Smooth muscle cell (in vitro differentiated cells): ENCODE measurements at regions not wholly inside any gene's neighbourhood (a gene's known extent, or its start where the extent isn't known, plus 50 kb on each side); places are given as distances from the start of the nearest gene placed in this dataset.

Experiments used
- DNase-seq: peaks from one replicate; lab custom pipeline; 2025; ENCODE audit not compliant: unreplicated experiment; lab: John Stamatoyannopoulos, UW
- H2AFZ ChIP-seq: fragments of 200-600 bp; sonication (generic); 2 replicates; pipeline ENCODE4 v1.6.0; 2016; ENCODE audit warnings: antibody characterized with exemption, low read depth, mild to moderate bottlenecking
- H3F3A ChIP-seq: fragments of 200-600 bp; sonication (generic); 2 replicates; pipeline ENCODE4 v1.6.0; 2017; ENCODE audit warnings: antibody characterized with exemption, low read depth
- H3K27ac ChIP-seq: fragments of 200-600 bp; sonication (generic); 2 replicates; pipeline ENCODE4 v1.5.1; 2016; ENCODE audit warnings: low read depth, mild to moderate bottlenecking
- H3K27me3 ChIP-seq: fragments of 200-600 bp; sonication (generic); 2 replicates; pipeline ENCODE4 v1.6.1; 2016; ENCODE audit warnings: low read depth, mild to moderate bottlenecking
- H3K36me3 ChIP-seq: fragments of 200-600 bp; sonication (generic); 2 replicates; pipeline ENCODE4 v1.5.1; 2016; ENCODE audit warnings: low read depth
- H3K4me1 ChIP-seq: fragments of 200-600 bp; sonication (generic); 2 replicates; pipeline ENCODE4 v1.5.1; 2016; ENCODE audit warnings: low read depth
- H3K4me2 ChIP-seq: fragments of 200-600 bp; sonication (generic); 2 replicates; pipeline ENCODE4 v1.6.0; 2016; ENCODE audit warnings: mild to moderate bottlenecking
- H3K4me3 ChIP-seq: fragments of 200-600 bp; sonication (generic); 2 replicates; pipeline ENCODE4 v1.5.1; 2016; ENCODE audit warnings: mild to moderate bottlenecking
- H3K79me2 ChIP-seq: fragments of 200-600 bp; sonication (generic); 2 replicates; pipeline ENCODE4 v1.6.0; 2016; ENCODE audit warnings: low read depth, mild to moderate bottlenecking
- H3K9ac ChIP-seq: fragments of 200-600 bp; sonication (generic); 2 replicates; pipeline ENCODE4 v1.6.0; 2016; ENCODE audit warnings: low read depth
- H3K9me3 ChIP-seq: fragments of 200-600 bp; sonication (generic); replicated peaks from 2 replicates; pipeline ENCODE4 v1.5.1; 2016; ENCODE audit warnings: low read depth
- H4K20me1 ChIP-seq: fragments of 200-600 bp; sonication (generic); 2 replicates; pipeline ENCODE4 v1.6.0; 2016; ENCODE audit warnings: low read depth
- WGBS: methylation state at CpG from one replicate; pipeline ENCODE4 v1.1.7; 2016; ENCODE audit warnings: low lambda C conversion rate; 5-methylcytosine and 5-hydroxymethylcytosine counted together
- TF ChIP-seq, protein P1 (sequence below): fragments of 200-600 bp; sonication (generic); IDR thresholded peaks from 2 replicates; pipeline ENCODE4 v1.5.1; 2017; ENCODE audit warnings: borderline replicate concordance, mild to moderate bottlenecking, antibody characterized with exemption; ENCODE audit not compliant: insufficient read depth, poor library complexity, severe bottlenecking

DNA sequence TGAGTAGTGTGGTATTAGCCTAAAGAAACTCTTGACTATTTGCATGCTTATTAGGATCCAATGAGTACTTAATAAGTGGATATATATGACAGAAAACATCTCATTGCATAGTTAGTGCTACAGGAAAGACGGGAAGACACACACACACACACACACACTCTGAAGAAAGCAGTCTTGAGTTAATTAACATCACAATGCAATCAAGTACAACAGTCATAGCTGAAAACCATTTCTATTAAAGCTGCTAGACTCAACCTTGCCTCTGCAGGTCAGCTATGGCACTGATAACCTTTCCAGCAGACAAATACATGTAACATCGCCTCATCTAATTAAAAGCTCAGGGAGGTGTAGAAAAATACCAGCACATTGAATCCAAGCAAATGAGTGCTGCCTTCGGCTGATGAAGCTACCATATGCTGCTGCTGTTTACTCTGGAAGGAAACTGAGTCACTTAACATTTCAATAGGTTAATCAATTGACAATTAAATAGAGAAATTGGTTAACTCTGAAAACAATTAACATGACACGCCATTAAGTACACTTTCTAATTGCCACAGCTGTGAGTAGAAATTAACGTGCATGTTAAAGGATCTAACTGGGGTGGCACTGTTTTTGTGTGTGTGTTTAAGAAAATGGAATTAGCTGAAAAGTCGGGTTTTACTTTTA, 93.2 kb upstream of the OTX2 start:
- Histone ChIP-seq H3K9ac (no peak overlapping the region), H3F3A (no peaks in the 10 kb centered on the region), H3K4me1 (peaks cover 43% of the 10 kb centered on the region), H3K79me2 (no peaks in the 10 kb centered on the region), H3K27me3 (peaks cover 9% of the 10 kb centered on the region), H3K4me2 (no peak overlapping the region), H2AFZ (no peak overlapping the region), H3K9me3 (no peaks in the 10 kb centered on the region), H3K36me3 (no peaks in the 10 kb centered on the region), H4K20me1 (no peaks in the 10 kb centered on the region), H3K27ac (no peak overlapping the region), H3K4me3 (no peak overlapping the region)
- DNase-seq, result no peak
- WGBS, result 60% methylated on average over 6 of the region's 6 CpGs
- TF ChIP-seq, protein P1, sequence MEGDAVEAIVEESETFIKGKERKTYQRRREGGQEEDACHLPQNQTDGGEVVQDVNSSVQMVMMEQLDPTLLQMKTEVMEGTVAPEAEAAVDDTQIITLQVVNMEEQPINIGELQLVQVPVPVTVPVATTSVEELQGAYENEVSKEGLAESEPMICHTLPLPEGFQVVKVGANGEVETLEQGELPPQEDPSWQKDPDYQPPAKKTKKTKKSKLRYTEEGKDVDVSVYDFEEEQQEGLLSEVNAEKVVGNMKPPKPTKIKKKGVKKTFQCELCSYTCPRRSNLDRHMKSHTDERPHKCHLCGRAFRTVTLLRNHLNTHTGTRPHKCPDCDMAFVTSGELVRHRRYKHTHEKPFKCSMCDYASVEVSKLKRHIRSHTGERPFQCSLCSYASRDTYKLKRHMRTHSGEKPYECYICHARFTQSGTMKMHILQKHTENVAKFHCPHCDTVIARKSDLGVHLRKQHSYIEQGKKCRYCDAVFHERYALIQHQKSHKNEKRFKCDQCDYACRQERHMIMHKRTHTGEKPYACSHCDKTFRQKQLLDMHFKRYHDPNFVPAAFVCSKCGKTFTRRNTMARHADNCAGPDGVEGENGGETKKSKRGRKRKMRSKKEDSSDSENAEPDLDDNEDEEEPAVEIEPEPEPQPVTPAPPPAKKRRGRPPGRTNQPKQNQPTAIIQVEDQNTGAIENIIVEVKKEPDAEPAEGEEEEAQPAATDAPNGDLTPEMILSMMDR, result no peak

DNA sequence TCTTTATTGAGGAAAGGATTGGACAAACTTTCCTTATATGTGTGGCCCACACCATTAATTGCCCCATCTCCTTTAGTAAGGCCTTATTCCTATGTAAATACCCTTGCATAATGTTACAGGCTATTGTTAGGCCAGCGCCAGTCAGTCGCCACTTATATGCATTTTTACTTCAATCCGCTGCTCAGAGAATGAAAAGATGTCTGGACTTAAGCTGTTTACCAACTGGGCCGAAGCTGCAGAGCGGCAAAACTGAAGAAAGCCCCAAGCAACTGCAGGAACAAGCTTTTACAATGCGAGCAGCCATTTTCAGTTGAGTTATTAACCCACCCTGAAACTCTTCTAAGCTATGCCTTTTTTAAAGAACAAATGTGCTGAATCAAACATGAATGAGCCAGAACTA, 92.1 kb upstream of the OTX2 start:
- Histone ChIP-seq H3K9me3 (no peaks in the 10 kb centered on the region), H2AFZ (no peak overlapping the region), H3F3A (no peaks in the 10 kb centered on the region), H3K27ac (no peak overlapping the region), H3K36me3 (no peaks in the 10 kb centered on the region), H3K4me2 (no peak overlapping the region), H4K20me1 (no peaks in the 10 kb centered on the region), H3K4me3 (no peak overlapping the region), H3K4me1 (peaks cover 43% of the 10 kb centered on the region), H3K27me3 (peaks cover 9% of the 10 kb centered on the region), H3K79me2 (no peaks in the 10 kb centered on the region), H3K9ac (no peak overlapping the region)
- WGBS, result 60% methylated on average over 6 of the region's 6 CpGs
- no peak for DNase-seq
- TF ChIP-seq, protein P1, result no peak

DNA sequence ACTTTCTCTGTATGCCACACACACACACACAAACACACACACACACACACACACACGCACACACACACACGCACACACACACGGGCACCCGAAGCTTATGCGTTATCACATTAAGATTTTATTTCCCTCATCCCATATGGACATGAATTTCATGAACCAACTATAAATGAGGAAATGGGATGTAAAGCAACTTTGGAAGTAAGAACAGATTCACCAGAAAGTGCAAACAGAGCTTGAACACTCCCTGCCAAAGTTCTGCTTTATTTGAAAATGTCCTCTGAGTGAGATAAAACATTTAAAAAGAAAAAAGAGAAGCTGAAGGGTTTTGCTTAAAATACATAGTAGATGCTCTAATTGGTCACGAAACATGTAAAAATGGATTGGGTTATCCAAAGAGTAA, 90.4 kb upstream of the OTX2 start:
- no peak overlapping the region for H3K27ac ChIP-seq
- no peak overlapping the region for H3K9ac ChIP-seq
- H3F3A ChIP-seq, result no peaks in the 10 kb centered on the region
- TF ChIP-seq, protein P1, result no peak
- peaks cover 9% of the 10 kb centered on the region for H3K27me3 ChIP-seq
- H4K20me1 ChIP-seq, result no peaks in the 10 kb centered on the region
- no peak for DNase-seq
- no peaks in the 10 kb centered on the region for H3K36me3 ChIP-seq
- H3K9me3 ChIP-seq, result no peaks in the 10 kb centered on the region
- H3K79me2 ChIP-seq, result no peaks in the 10 kb centered on the region
- peaks cover 51% of the 10 kb centered on the region for H3K4me1 ChIP-seq
- 88% methylated on average over 6 of the region's 6 CpGs for WGBS
- H3K4me3 ChIP-seq, result no peak overlapping the region
- no peak overlapping the region for H2AFZ ChIP-seq
- H3K4me2 ChIP-seq, result no peak overlapping the region

DNA sequence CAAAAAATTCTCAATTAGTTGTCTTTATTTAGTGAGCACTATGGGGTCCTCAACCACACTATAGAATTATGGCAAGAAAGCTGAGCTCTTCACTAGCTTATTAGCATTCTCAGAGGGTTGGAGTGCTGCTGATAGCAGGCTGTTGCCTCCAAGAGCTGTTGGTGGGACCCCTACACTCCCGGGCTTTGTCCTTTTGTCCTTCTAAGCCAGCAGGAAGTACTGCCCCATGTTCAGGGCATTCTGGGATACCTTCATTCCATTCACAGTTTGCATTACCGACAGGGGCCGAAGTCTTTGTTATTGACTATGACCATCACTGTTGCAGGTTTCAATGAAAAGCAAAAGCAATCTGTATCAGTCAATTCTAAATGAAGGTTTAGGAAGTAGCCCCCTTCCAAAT, 89.5 kb upstream of the OTX2 start:
- TF ChIP-seq, protein P1, result no peak
- no peak overlapping the region for H3K9ac ChIP-seq
- no peak for DNase-seq
- H2AFZ ChIP-seq, result no peak overlapping the region
- peaks cover 51% of the 10 kb centered on the region for H3K4me1 ChIP-seq
- no peaks in the 10 kb centered on the region for H3F3A ChIP-seq
- no peak overlapping the region for H3K4me3 ChIP-seq
- no peaks in the 10 kb centered on the region for H4K20me1 ChIP-seq
- H3K79me2 ChIP-seq, result no peaks in the 10 kb centered on the region
- no peak overlapping the region for H3K4me2 ChIP-seq
- H3K36me3 ChIP-seq, result no peaks in the 10 kb centered on the region
- 58% methylated on average over 3 of the region's 3 CpGs for WGBS
- peaks cover 9% of the 10 kb centered on the region for H3K27me3 ChIP-seq
- no peak overlapping the region for H3K27ac ChIP-seq
- no peaks in the 10 kb centered on the region for H3K9me3 ChIP-seq
